IPS-20b (cell line): ENCODE measurements at regions not wholly inside any gene's neighbourhood (a gene's known extent, or its start where the extent isn't known, plus 50 kb on each side); places are given as distances from the start of the nearest gene placed in this dataset.

Experiments used
- H3K27ac ChIP-seq: one replicate; pipeline ENCODE4 v1.5.1; 2013; ENCODE audit warnings: low read length
- H3K27me3 ChIP-seq: 2 replicates; pipeline ENCODE4 v1.6.1; 2013; ENCODE audit warnings: mild to moderate bottlenecking, low read length, inconsistent platforms; ENCODE audit not compliant: insufficient read depth
- H3K36me3 ChIP-seq: 2 replicates; pipeline ENCODE4 v1.6.1; 2013; ENCODE audit warnings: low read depth, mild to moderate bottlenecking, inconsistent platforms, low read length, moderate library complexity; ENCODE audit not compliant: insufficient read depth
- H3K4me1 ChIP-seq: 2 replicates; pipeline ENCODE4 v1.6.1; 2013; ENCODE audit warnings: mild to moderate bottlenecking, control low read depth, inconsistent platforms, low read length, moderate library complexity; ENCODE audit not compliant: insufficient read depth
- H3K4me3 ChIP-seq: 2 replicates; pipeline ENCODE4 v1.5.1; 2013; ENCODE audit warnings: mild to moderate bottlenecking, low read length, inconsistent platforms
- H3K9ac ChIP-seq: 2 replicates; pipeline ENCODE4 v1.6.1; 2013; ENCODE audit warnings: low read depth, mild to moderate bottlenecking, inconsistent platforms, low read length, moderate library complexity
- H3K9me3 ChIP-seq: 2 replicates; pipeline ENCODE4 v1.6.1; 2013; ENCODE audit warnings: mild to moderate bottlenecking, low read depth, low read length, inconsistent platforms; ENCODE audit not compliant: insufficient read depth

DNA sequence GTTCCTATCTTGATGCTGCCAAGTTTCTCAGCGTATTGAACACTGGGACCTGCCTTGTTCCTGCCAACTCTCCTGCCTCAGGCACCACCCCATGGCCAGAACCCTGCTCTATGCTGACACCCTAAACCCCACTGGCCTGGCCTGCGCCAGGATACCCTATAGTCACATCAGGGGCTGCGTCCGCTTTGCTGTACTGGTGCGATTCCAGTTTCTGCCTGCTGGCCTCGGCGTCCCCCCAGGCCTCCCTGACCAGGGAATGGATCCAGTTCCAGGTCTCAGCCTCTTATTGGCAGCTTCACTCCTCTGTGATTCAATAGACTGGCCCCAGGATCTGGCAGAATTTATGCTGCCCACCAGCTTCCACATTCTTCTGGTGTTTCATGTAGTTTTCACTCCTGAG, 55.0 kb downstream of the GPR6 start:
- no peak overlapping the region for H3K27ac ChIP-seq
- no peak overlapping the region for H3K9ac ChIP-seq
- H3K27me3 ChIP-seq, result no peaks in the 10 kb centered on the region; the same call in 1 of the 2 replicates
- no peaks in the 10 kb centered on the region for H3K9me3 ChIP-seq
- no peaks in the 10 kb centered on the region for H3K4me1 ChIP-seq
- no peak overlapping the region for H3K4me3 ChIP-seq
- no peaks in the 10 kb centered on the region for H3K36me3 ChIP-seq

DNA sequence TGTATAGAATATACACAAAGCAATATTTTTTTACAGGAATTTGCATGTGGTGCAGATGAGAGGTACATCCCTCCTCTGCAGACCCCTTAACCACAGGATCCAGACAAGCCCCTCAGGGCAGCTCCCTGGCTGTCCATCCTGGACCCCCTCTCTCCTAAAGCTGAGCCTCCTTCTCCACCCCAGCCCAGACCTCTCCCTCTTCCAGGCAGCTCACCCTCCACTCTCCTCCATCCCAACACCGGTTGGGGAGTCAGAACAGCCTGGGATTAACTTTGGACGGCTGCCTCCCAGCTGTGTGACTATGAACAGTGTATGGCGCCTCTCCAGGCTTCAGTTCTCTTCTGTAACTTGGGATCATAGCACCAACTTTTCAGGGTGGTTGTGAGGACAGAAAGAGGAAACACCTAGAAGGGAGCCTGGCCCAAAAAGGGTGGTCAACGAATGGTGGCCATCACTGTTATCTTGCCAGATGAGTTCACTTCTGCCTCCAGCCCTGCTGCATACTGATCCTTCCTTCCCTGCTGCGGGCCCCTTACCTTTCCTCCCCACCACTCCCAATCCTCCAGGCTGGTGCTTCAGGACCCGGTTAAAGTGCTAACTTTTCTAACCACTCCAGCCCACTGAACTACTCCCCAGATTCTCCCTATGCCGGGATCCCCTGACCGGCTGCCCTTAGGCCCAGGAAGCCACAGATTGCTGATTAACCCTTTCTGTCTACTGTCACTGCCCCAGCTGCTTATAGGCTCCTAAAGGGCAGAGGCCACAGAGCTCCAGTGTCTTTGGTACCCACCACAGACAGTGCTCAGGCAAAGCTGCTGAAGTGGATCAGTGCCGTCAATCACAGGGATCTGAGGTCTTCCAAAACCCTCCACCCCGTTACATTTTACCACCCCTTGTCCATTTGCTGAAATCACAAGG, 55.9 kb downstream of the GPR6 start:
- H3K27me3 ChIP-seq, result no peaks in the 10 kb centered on the region; the same call in 1 of the 2 replicates
- no peak overlapping the region for H3K9ac ChIP-seq
- H3K4me3 ChIP-seq, result no peak overlapping the region
- H3K4me1 ChIP-seq, result no peaks in the 10 kb centered on the region
- no peaks in the 10 kb centered on the region for H3K9me3 ChIP-seq
- no peaks in the 10 kb centered on the region for H3K36me3 ChIP-seq
- no peak overlapping the region for H3K27ac ChIP-seq

DNA sequence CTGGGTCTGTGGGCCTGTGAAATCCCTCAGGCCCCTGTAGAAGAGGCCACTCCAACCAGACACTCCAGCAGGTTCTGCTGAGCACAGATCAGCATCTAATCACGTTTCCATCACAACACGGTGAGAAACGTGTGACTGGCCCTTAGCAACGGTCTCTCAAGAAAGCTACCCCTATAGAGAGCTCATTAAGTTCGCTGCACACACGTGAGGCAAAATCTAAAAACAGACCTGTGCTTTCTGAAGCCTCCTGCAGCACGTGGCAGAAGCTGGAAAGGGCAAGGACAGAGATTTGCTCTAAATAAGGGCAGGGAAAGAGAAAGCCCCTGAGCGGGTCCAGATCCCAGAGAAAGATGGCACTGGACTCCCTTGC, 56.5 kb downstream of the GPR6 start:
- Histone ChIP-seq H3K27me3 (no peaks in the 10 kb centered on the region; the same call in 1 of the 2 replicates), H3K36me3 (no peaks in the 10 kb centered on the region), H3K9me3 (no peaks in the 10 kb centered on the region), H3K4me3 (no peak overlapping the region), H3K27ac (no peak overlapping the region), H3K4me1 (no peaks in the 10 kb centered on the region; the same call in 1 of the 2 replicates), H3K9ac (no peak overlapping the region)

DNA sequence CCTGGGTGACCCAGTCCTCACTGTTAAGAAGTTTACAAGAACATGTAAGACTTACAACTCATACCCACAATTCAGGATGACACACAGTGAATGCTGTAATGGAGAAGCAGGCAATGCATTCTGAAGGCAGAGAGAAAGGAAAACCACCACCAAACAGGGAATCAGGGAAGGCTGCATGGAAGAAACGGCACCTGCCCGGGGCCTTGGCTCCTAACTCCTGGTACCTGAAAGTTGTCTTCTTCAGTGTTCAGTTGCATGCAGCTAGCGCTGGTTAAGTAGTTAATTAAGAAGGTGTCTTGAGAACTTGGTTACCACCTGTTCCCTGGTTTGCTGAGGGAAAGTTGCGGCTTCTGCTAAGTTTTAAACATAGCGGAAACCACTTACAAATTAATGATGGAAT, 57.2 kb downstream of the GPR6 start:
- H3K27me3 ChIP-seq, result no peaks in the 10 kb centered on the region; the same call in 1 of the 2 replicates
- no peaks in the 10 kb centered on the region; the same call in 1 of the 2 replicates for H3K4me1 ChIP-seq
- no peaks in the 10 kb centered on the region for H3K36me3 ChIP-seq
- H3K27ac ChIP-seq, result no peak overlapping the region
- no peak overlapping the region for H3K4me3 ChIP-seq
- H3K9me3 ChIP-seq, result no peaks in the 10 kb centered on the region
- no peak overlapping the region for H3K9ac ChIP-seq

DNA sequence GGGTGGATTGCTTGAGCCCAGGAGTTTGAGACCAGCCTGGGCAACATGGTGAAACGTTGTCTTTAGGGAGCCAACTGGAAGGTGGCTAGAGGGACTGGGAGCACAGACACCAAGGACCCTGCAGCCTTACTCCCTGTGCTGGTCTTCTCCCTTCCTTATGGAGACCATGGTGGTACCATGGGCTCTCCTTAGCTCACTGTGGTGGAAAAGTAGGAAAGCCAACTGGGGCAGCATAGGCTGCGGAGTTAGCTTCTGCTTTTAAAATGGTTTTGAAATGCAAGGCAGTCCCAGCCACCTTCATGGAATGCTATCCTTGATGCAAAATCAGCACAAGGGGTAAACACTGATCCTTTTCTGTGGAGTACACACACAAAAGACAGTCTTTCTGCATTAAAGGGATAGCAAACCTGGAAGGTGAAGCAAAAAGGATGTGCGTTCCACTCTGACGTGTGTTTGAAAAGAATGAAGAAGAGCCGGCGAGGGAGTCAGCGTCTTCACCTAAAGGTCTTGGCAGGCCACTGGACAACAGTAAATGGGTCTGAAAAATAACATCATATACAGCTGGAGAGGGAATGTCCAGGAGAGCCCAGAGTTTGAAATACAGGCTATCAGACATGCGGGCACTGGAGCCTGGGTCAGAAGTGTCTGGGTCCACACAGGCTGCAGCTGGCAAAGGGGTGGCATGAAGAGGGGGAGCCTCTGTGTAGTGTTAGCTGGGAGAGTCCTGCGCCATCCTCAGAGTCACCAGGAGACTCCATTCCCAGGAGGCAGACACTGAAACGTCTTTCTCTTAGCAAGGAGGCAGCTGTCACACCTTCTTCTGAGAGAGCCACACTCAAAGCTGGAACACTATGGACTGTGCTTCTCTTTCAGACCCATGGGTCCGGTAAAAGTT, 58.5 kb downstream of the GPR6 start:
- Histone ChIP-seq H3K27me3 (no peaks in the 10 kb centered on the region; the same call in 1 of the 2 replicates), H3K4me1 (no peaks in the 10 kb centered on the region; the same call in 1 of the 2 replicates), H3K4me3 (no peak overlapping the region), H3K9me3 (no peaks in the 10 kb centered on the region), H3K9ac (no peak overlapping the region), H3K27ac (no peak overlapping the region), H3K36me3 (no peaks in the 10 kb centered on the region)

DNA sequence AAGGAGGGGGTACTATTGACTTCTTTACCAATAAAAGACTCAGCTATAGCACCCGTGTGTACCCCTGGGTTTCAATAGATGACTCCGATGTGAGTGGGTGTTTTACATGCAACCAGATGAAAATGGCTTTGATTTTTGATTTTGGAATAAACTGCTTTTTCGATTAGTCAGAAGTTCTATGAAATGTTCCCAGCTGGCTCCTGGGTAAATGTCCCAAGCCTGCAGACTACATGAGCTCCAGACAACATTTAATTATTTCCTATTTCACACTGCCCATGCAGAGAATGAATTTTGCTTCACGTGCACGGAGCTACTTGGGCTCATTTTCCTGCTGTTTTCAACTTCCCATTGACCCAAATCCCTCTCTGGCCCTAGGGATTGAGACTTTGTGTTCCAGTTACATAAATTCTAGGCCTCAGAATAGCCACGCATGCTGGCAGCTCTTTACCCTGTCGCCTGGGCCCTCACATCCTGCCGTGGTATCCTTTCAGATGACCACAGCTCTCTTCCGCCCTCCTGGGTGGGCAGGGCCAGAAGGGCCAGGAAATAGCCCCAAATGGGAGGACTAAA, 59.7 kb downstream of the GPR6 start:
- Histone ChIP-seq H3K36me3 (no peaks in the 10 kb centered on the region), H3K27ac (no peak overlapping the region), H3K27me3 (no peaks in the 10 kb centered on the region; the same call in 1 of the 2 replicates), H3K4me1 (no peaks in the 10 kb centered on the region; the same call in 1 of the 2 replicates), H3K9me3 (no peaks in the 10 kb centered on the region), H3K4me3 (no peak overlapping the region), H3K9ac (no peak overlapping the region)

DNA sequence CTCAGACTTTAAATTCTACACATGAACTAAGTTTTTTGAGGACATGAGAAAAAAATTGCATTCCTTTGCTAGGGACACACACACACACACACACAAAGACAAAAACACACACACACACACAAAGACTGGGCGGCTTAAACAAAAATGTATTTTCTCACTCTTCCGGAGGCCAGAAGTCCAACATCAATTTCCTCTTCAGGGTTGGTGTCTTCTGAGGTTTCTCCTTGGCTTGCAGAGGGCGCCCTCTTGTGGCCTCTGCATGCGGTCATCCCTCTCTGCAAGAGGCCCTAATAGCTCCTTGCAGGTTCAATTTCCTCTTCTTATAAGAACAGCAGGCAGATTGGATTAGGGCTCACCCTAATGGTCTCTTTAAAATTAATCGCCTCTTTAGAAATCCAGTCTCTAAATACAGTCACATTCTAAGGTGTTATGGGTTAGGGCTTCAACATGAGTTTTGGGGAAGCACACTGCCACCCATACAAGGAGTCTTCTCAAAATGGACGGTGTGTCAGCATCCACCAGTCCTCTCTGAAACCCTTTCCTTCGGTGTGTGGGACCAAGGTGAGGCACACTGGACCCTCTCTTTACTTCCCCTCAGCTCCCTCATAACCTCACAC, 61.4 kb downstream of the GPR6 start:
- H3K27me3 ChIP-seq, result no peaks in the 10 kb centered on the region; the same call in 1 of the 2 replicates
- no peaks in the 10 kb centered on the region for H3K36me3 ChIP-seq
- H3K4me3 ChIP-seq, result peak overlapping the region; percentile 49; the same call in 1 of the 2 replicates
- H3K4me1 ChIP-seq, result no peaks in the 10 kb centered on the region; the same call in 1 of the 2 replicates
- peak overlapping the region; percentile 63 for H3K9ac ChIP-seq
- H3K9me3 ChIP-seq, result no peaks in the 10 kb centered on the region
- H3K27ac ChIP-seq, result no peak overlapping the region

DNA sequence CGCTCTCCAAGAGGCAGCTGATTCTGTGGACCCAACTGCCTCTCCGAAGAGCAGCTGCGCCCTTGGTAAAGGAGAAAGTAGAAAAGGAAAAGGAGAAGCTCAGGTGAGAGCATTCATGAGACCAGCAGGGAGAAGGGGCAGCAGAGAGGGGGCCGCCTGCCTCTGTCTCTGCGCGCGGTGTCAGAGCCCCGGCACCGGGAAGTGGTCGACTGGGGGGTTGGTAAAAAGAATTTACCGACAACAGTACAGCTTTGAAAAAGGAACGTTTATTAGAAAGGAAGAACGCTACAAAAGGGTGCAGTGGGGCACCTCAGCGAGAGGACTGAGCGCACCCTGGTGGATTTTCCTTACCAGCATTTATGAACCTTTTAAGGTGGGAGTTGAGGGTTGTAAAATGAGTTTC, 61.9 kb downstream of the GPR6 start:
- Histone ChIP-seq H3K36me3 (no peaks in the 10 kb centered on the region), H3K9ac (peak overlapping the region; percentile 63), H3K27me3 (no peaks in the 10 kb centered on the region), H3K9me3 (no peaks in the 10 kb centered on the region), H3K4me3 (peak overlapping the region; percentile 49), H3K27ac (no peak overlapping the region), H3K4me1 (no peaks in the 10 kb centered on the region; the same call in 1 of the 2 replicates)

DNA sequence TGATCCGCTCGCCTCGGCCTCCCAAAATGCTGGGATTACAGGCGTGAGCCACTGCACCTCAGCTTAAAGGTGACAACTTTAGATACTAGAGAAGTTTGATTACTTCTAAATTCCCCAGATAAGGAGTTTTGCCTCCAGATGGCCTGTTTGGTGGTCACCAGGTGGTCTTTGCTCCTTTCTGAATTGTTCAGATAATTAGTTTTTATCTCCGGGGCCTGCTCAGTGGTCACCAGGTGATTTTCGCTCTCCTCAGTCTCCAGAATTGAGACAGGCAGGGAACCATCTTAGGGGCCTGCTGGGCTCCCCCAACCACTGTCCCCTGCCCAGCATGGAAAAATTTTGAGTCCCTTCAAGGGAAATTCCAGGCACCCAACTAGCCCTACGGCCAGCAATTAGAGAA, 62.6 kb downstream of the GPR6 start:
- Histone ChIP-seq H3K4me1 (no peaks in the 10 kb centered on the region; the same call in 1 of the 2 replicates), H3K9ac (no peak overlapping the region), H3K27ac (no peak overlapping the region), H3K27me3 (no peaks in the 10 kb centered on the region), H3K4me3 (no peak overlapping the region), H3K36me3 (no peaks in the 10 kb centered on the region), H3K9me3 (no peaks in the 10 kb centered on the region)

DNA sequence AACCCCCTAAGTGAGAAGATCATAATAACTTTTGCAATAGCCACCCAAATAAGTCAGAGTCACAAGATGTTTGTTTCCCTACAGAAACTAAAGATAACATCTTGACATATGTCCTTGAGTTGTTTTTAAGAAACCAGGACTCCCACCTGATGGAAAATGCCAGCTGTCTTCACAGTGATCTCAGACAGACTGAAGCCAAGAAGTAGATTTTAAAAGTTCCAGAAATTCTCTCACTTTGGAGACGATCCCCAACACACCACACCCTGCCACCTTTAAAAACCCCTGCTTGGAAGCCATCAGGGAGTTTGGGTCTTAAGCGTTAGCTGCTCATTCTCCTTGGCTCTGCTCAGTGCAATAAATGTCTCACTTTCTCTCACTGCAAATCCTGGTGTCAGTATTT, 63.0 kb downstream of the GPR6 start:
- H3K9ac ChIP-seq, result no peak overlapping the region

DNA sequence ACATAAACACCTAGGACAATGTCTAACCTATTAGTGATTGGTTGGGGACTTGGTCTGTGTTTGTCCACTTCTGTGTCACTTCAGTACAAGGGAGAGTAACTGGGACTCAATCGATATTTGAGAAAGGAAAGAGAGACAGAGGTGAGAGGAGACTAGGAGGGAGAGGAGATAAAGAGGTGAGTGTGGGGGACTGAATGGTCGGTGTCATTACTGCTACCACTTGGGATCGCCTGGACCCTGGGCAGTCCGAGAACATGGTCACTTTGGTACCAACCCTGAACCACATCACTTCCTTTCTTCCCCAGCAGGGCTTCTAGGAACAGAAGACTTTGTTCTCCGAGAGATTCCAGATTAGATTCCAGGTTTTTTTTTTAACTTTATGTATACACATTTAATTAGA, 63.7 kb downstream of the GPR6 start:
- no peaks in the 10 kb centered on the region for H3K9me3 ChIP-seq
- H3K27me3 ChIP-seq, result no peaks in the 10 kb centered on the region
- H3K27ac ChIP-seq, result no peak overlapping the region
- no peaks in the 10 kb centered on the region; the same call in 1 of the 2 replicates for H3K4me1 ChIP-seq
- H3K4me3 ChIP-seq, result no peak overlapping the region
- H3K36me3 ChIP-seq, result no peaks in the 10 kb centered on the region
- H3K9ac ChIP-seq, result no peak overlapping the region

More for the DNA sequence above, 63.0 kb downstream of the GPR6 start:
- Histone ChIP-seq H3K27me3 (no peaks in the 10 kb centered on the region), H3K36me3 (no peaks in the 10 kb centered on the region), H3K4me3 (no peak overlapping the region), H3K9me3 (no peaks in the 10 kb centered on the region), H3K4me1 (no peaks in the 10 kb centered on the region; the same call in 1 of the 2 replicates), H3K27ac (no peak overlapping the region)
